ENCODE measurements at regions not wholly inside any gene's neighbourhood (a gene's known extent, or its start where the extent isn't known, plus 50 kb on each side); places are given as distances from the start of the nearest gene placed in this dataset.
"Not testable (repeated sequence)": the region's sequence is repeated elsewhere in the genome, so short reads cannot be mapped to it uniquely, and the experiment has no call there.

- H3K23ac ChIP-seq (ENCODE audit: low read depth, low read length); dilution Hi-C loops (cut with HindIII; ENCODE audit: low sequenced_read_pairs, unreplicated experiment); H3K9ac ChIP-seq (ENCODE audit: low read depth, low read length); in situ Hi-C loops (cut with MboI; ENCODE audit: low sequenced_read_pairs); H3K4me3 ChIP-seq (ENCODE audit: insufficient read depth, low read depth, low read length); H2AFZ ChIP-seq (replicated peaks; ENCODE audit: low read length, poor library complexity); H3K9me3 ChIP-seq (ENCODE audit: control insufficient read depth, insufficient read depth, low read length); H2BK20ac ChIP-seq (ENCODE audit: low read depth, low read length); H2AK5ac ChIP-seq (ENCODE audit: low read depth, low read length); H2BK5ac ChIP-seq (ENCODE audit: low read depth, low read length, poor library complexity, severe bottlenecking); H4K5ac ChIP-seq (ENCODE audit: low read depth, low read length); H3K79me1 ChIP-seq (ENCODE audit: low read depth in 1 of 2, low read length in 2 of 2); CTCF ChIA-PET; H4K91ac ChIP-seq (ENCODE audit: insufficient read depth, low read depth, low read length); H3K9me1 ChIP-seq (ENCODE audit: insufficient read depth, low read length); H2AK9ac ChIP-seq (replicated peaks; ENCODE audit: low read depth, low read length, poor library complexity); POLR2A ChIA-PET (ENCODE audit: unreplicated experiment); ATAC-seq (ENCODE audit: low read depth); H4K8ac ChIP-seq (ENCODE audit: low read depth in 2 of 2, low read length in 2 of 2); H3K27me3 ChIP-seq (ENCODE audit: control insufficient read depth, insufficient read depth, low read length); H3K27ac ChIP-seq (ENCODE audit: insufficient read depth, low read length); intact Hi-C loops (cut with micrococcal nuclease); H3K36me3 ChIP-seq (ENCODE audit: control insufficient read depth, insufficient read depth, low read length); BruUV-seq (replicated peaks); H4K20me1 ChIP-seq (ENCODE audit: insufficient read depth, low read length); H2BK120ac ChIP-seq (ENCODE audit: low read depth, low read length); H2BK15ac ChIP-seq (ENCODE audit: low read depth, low read length); H3K4me2 ChIP-seq (ENCODE audit: low read depth, low read length); DNase-seq; H3K56ac ChIP-seq (ENCODE audit: extremely low read depth, insufficient read depth, low read length); H3K4ac ChIP-seq (ENCODE audit: low read depth, low read length); H3K14ac ChIP-seq (replicated peaks; ENCODE audit: low read depth, low read length); H3K4me1 ChIP-seq (ENCODE audit: control insufficient read depth, insufficient read depth, low read length); H3K18ac ChIP-seq (ENCODE audit: low read depth, low read length): not testable (repeated sequence)
- WGBS, 2 experiments (ENCODE audit: extremely low coverage in 2 of 2, insufficient read length in 1 of 2) = no CpG with 5 or more reads among the region's 4 CpGs
These were observed 339.3 kb downstream of the TLL1 start for GRCh38 chr4:166212326-166212725.

Data from IMR-90 (cell line).